Activated CD8-positive, alpha-beta memory T cell treated with anti-CD3 and anti-CD28 coated beads, Interleukin-2, amount 50 U/mL, for 24 hours (primary cell): ENCODE measurements at regions not wholly inside any gene's neighbourhood (a gene's known extent, or its start where the extent isn't known, plus 50 kb on each side); places are given as distances from the start of the nearest gene placed in this dataset.
"Not testable (repeated sequence)": the region's sequence is repeated elsewhere in the genome, so short reads cannot be mapped to it uniquely, and the experiment has no call there.

Experiments used
- DNase-seq: peaks from one replicate; pipeline ENCODE4 v3.0.0-alpha.2; 2020; ENCODE audit errors: extremely low read depth

GRCh38 chr3:20552605-20553275 is 366.7 kb upstream of the SGO1 start:
- no peak for DNase-seq

GRCh38 chr3:20547361-20548269 is 361.6 kb upstream of the SGO1 start:
- not testable (repeated sequence) for DNase-seq

- no peak for DNase-seq
Observed at GRCh38 chr3:20546636-20547035, 360.6 kb upstream of the SGO1 start.

GRCh38 chr3:20543535-20544226 is 357.7 kb upstream of the SGO1 start:
- DNase-seq, result no peak

- DNase-seq, result no peak
Observed at GRCh38 chr3:20540066-20540465, 354.1 kb upstream of the SGO1 start.

- DNase-seq, result no peak
Observed at GRCh38 chr3:20539666-20540065, 353.7 kb upstream of the SGO1 start.

- no peak for DNase-seq
Observed at GRCh38 chr3:20537234-20537633, 351.2 kb upstream of the SGO1 start.

GRCh38 chr3:20529911-20530310 is 343.9 kb upstream of the SGO1 start:
- no peak for DNase-seq

GRCh38 chr3:20528180-20528770 is 342.3 kb upstream of the SGO1 start:
- DNase-seq, result no peak

GRCh38 chr3:20527368-20527767 is 341.4 kb upstream of the SGO1 start:
- no peak for DNase-seq

- DNase-seq, result no peak
Observed at GRCh38 chr3:20524328-20524727, 338.3 kb upstream of the SGO1 start.

GRCh38 chr3:20523293-20523692 is 337.3 kb upstream of the SGO1 start:
- DNase-seq, result no peak

- DNase-seq, result not testable (repeated sequence)
Observed at GRCh38 chr3:20517316-20517715, 331.3 kb upstream of the SGO1 start.

- DNase-seq, result no peak
Observed at GRCh38 chr3:20516311-20516710, 330.3 kb upstream of the SGO1 start.

- DNase-seq, result no peak
Observed at GRCh38 chr3:20515834-20516233, 329.8 kb upstream of the SGO1 start.

GRCh38 chr3:20511863-20512505 is 326.0 kb upstream of the SGO1 start:
- DNase-seq, result no peak

- no peak for DNase-seq
Observed at GRCh38 chr3:20510396-20510795, 324.4 kb upstream of the SGO1 start.

- DNase-seq, result no peak
Observed at GRCh38 chr3:20503394-20504082, 317.5 kb upstream of the SGO1 start.

GRCh38 chr3:20490996-20491395 is 305.0 kb upstream of the SGO1 start:
- no peak for DNase-seq

- DNase-seq, result no peak
Observed at GRCh38 chr3:20488151-20488550, 302.1 kb upstream of the SGO1 start.

- DNase-seq, result no peak
Observed at GRCh38 chr3:20484126-20484525, 298.1 kb upstream of the SGO1 start.
